Neural progenitor cell (in vitro differentiated cells): ENCODE measurements at regions not wholly inside any gene's neighbourhood (a gene's known extent, or its start where the extent isn't known, plus 50 kb on each side); places are given as distances from the start of the nearest gene placed in this dataset.
A peak's percentile ranks its signal among the peaks of the same experiment; 100 is the strongest.

ENCODE experiments used
- DNase-seq: peaks from one replicate; pipeline ENCODE4 v3.0.0-alpha.2; 2016; ENCODE audit warnings: low spot score
- H2AFZ ChIP-seq: fragments of 200-600 bp; sonication (generic); replicated peaks from 2 replicates; pipeline ENCODE4 v1.6.1; 2016; ENCODE audit warnings: antibody characterized with exemption
- H3F3A ChIP-seq: fragments of 200-600 bp; sonication (generic); 2 replicates; pipeline ENCODE4 v1.6.1; 2016; ENCODE audit warnings: antibody characterized with exemption, low read depth
- H3K27ac ChIP-seq: fragments of 200-600 bp; sonication (generic); 2 replicates; pipeline ENCODE4 v1.5.1; 2016; ENCODE audit warnings: mild to moderate bottlenecking
- H3K27me3 ChIP-seq: fragments of 200-600 bp; sonication (generic); 2 replicates; pipeline ENCODE4 v1.6.1; 2016; ENCODE audit warnings: mild to moderate bottlenecking, moderate library complexity
- H3K36me3 ChIP-seq: fragments of 200-600 bp; sonication (generic); 2 replicates; pipeline ENCODE4 v1.5.1; 2016
- H3K4me1 ChIP-seq: fragments of 200-600 bp; sonication (generic); 2 replicates; pipeline ENCODE4 v1.6.1; 2016; ENCODE audit warnings: mixed run types
- H3K4me2 ChIP-seq: fragments of 200-600 bp; sonication (generic); 2 replicates; pipeline ENCODE4 v1.6.1; 2016
- H3K4me3 ChIP-seq: fragments of 200-600 bp; sonication (generic); 2 replicates; pipeline ENCODE4 v1.5.1; 2016
- H3K79me2 ChIP-seq: fragments of 200-600 bp; sonication (generic); 2 replicates; pipeline ENCODE4 v1.6.1; 2016; ENCODE audit warnings: low read depth
- H3K9ac ChIP-seq: fragments of 200-600 bp; sonication (generic); 2 replicates; pipeline ENCODE4 v1.6.1; 2016
- H3K9me3 ChIP-seq: fragments of 200-600 bp; sonication (generic); 2 replicates; pipeline ENCODE4 v1.5.1; 2016; ENCODE audit warnings: low read depth
- H4K20me1 ChIP-seq: fragments of 200-600 bp; sonication (generic); 2 replicates; pipeline ENCODE4 v1.6.1; 2016; ENCODE audit warnings: low read depth
- H3K27ac Mint-ChIP-seq: 3 replicates; pipeline ENCODE4 v1.8.0; 2021; ENCODE audit warnings: mixed read lengths
- H3K27me3 Mint-ChIP-seq: 2 replicates; pipeline ENCODE4 v1.8.0; 2022; ENCODE audit warnings: low read depth, mild to moderate bottlenecking, inconsistent platforms, moderate library complexity, mixed read lengths; ENCODE audit not compliant: insufficient read depth
- H3K36me3 Mint-ChIP-seq: 3 replicates; pipeline ENCODE4 v1.8.0; 2021; ENCODE audit warnings: mixed read lengths
- H3K4me1 Mint-ChIP-seq: 3 replicates; pipeline ENCODE4 v1.8.0; 2021; ENCODE audit warnings: mixed read lengths
- H3K4me3 Mint-ChIP-seq: 3 replicates; pipeline ENCODE4 v1.8.0; 2021; ENCODE audit warnings: mild to moderate bottlenecking, moderate library complexity, mixed read lengths
- H3K9me3 Mint-ChIP-seq: 3 replicates; pipeline ENCODE4 v1.8.0; 2020; ENCODE audit warnings: mixed read lengths
- CTCF ChIP-seq: fragments of 200-600 bp; sonication (generic); IDR thresholded peaks from 2 replicates; pipeline ENCODE4 v1.5.1; 2017; ENCODE audit warnings: antibody characterized with exemption, mild to moderate bottlenecking
- EZH2 ChIP-seq: fragments of 200-600 bp; sonication (generic); IDR thresholded peaks from 2 replicates; pipeline ENCODE4 v1.6.1; 2017; ENCODE audit warnings: antibody characterized with exemption, mild to moderate bottlenecking, moderate library complexity
- EZH2phosphoT487 ChIP-seq: fragments of 200-600 bp; sonication (generic); IDR thresholded peaks from 2 replicates; pipeline ENCODE4 v1.6.1; 2017; ENCODE audit warnings: antibody characterized with exemption

GRCh38 chr4:71188951-71189350, 149.9 kb upstream of the SLC4A4 start:
- no peak overlapping the region for H3K4me3 ChIP-seq
- H3K4me3 Mint-ChIP-seq, result peak overlapping the region; percentile 92
- no peak overlapping the region for H3K9ac ChIP-seq
- H3K4me1 Mint-ChIP-seq, result peaks cover 13% of the 10 kb centered on the region
- no peaks in the 10 kb centered on the region for H3K36me3 ChIP-seq
- H3K79me2 ChIP-seq, result no peaks in the 10 kb centered on the region
- no peak overlapping the region for H2AFZ ChIP-seq
- peaks cover 15% of the 10 kb centered on the region for H4K20me1 ChIP-seq
- peaks cover 62% of the 10 kb centered on the region for H3K27me3 ChIP-seq
- no peak for DNase-seq
- no peaks in the 10 kb centered on the region for H3K4me1 ChIP-seq
- no peak overlapping the region for H3K27ac ChIP-seq
- H3K36me3 Mint-ChIP-seq, result no peaks in the 10 kb centered on the region
- peaks cover 12% of the 10 kb centered on the region for H3K27me3 Mint-ChIP-seq
- no peak overlapping the region for H3K27ac Mint-ChIP-seq
- TF ChIP-seq EZH2 (no peak), CTCF (no peak), EZH2phosphoT487 (no peak)
- no peaks in the 10 kb centered on the region for H3K9me3 Mint-ChIP-seq
- no peaks in the 10 kb centered on the region for H3K9me3 ChIP-seq
- H3F3A ChIP-seq, result peaks cover 13% of the 10 kb centered on the region
- no peak overlapping the region for H3K4me2 ChIP-seq

- H3K36me3 Mint-ChIP-seq, result no peaks in the 10 kb centered on the region
- no peak for DNase-seq
- no peaks in the 10 kb centered on the region for H3K36me3 ChIP-seq
- H3K27me3 Mint-ChIP-seq, result peaks cover 12% of the 10 kb centered on the region
- peaks cover 59% of the 10 kb centered on the region for H3K27me3 ChIP-seq
- no peak overlapping the region for H2AFZ ChIP-seq
- H3K4me2 ChIP-seq, result no peak overlapping the region
- no peaks in the 10 kb centered on the region for H3K9me3 Mint-ChIP-seq
- peaks cover 13% of the 10 kb centered on the region for H3K4me1 Mint-ChIP-seq
- H3K27ac ChIP-seq, result no peak overlapping the region
- H4K20me1 ChIP-seq, result peaks cover 15% of the 10 kb centered on the region
- no peaks in the 10 kb centered on the region for H3K4me1 ChIP-seq
- TF ChIP-seq CTCF (no peak), EZH2phosphoT487 (no peak), EZH2 (no peak)
- H3K4me3 Mint-ChIP-seq, result no peak overlapping the region
- H3K9ac ChIP-seq, result no peak overlapping the region
- peaks cover 13% of the 10 kb centered on the region for H3F3A ChIP-seq
- H3K4me3 ChIP-seq, result no peak overlapping the region
- H3K79me2 ChIP-seq, result no peaks in the 10 kb centered on the region
- no peaks in the 10 kb centered on the region for H3K9me3 ChIP-seq
- no peak overlapping the region for H3K27ac Mint-ChIP-seq
These were observed 149.3 kb upstream of the SLC4A4 start for GRCh38 chr4:71189471-71189870.

GRCh38 chr4:71194454-71194853, 144.4 kb upstream of the SLC4A4 start:
- no peak overlapping the region for H3K27ac Mint-ChIP-seq
- no peak overlapping the region for H3K4me2 ChIP-seq
- H3K4me3 ChIP-seq, result no peak overlapping the region
- peaks cover 4% of the 10 kb centered on the region for H3K27me3 Mint-ChIP-seq
- no peak for DNase-seq
- H3K79me2 ChIP-seq, result no peaks in the 10 kb centered on the region
- no peaks in the 10 kb centered on the region for H3K9me3 Mint-ChIP-seq
- H3K9ac ChIP-seq, result no peak overlapping the region
- no peaks in the 10 kb centered on the region for H3K9me3 ChIP-seq
- no peaks in the 10 kb centered on the region for H4K20me1 ChIP-seq
- H2AFZ ChIP-seq, result no peak overlapping the region
- no peak overlapping the region for H3K27ac ChIP-seq
- H3K36me3 ChIP-seq, result no peaks in the 10 kb centered on the region
- H3K4me1 ChIP-seq, result no peaks in the 10 kb centered on the region
- no peaks in the 10 kb centered on the region for H3F3A ChIP-seq
- peaks cover 9% of the 10 kb centered on the region for H3K27me3 ChIP-seq
- H3K36me3 Mint-ChIP-seq, result no peaks in the 10 kb centered on the region
- H3K4me1 Mint-ChIP-seq, result peaks cover 4% of the 10 kb centered on the region
- no peak for TF ChIP-seq EZH2phosphoT487
- TF ChIP-seq CTCF, result no peak
- no peak for TF ChIP-seq EZH2
- H3K4me3 Mint-ChIP-seq, result no peak overlapping the region

- H3K4me3 ChIP-seq, result no peak overlapping the region
- H3K79me2 ChIP-seq, result no peaks in the 10 kb centered on the region
- peak; percentile 36 for DNase-seq
- Mint-ChIP-seq H3K27me3 (peaks cover 4% of the 10 kb centered on the region), H3K4me3 (no peak overlapping the region), H3K9me3 (no peaks in the 10 kb centered on the region), H3K27ac (no peak overlapping the region), H3K36me3 (no peaks in the 10 kb centered on the region), H3K4me1 (peaks cover 4% of the 10 kb centered on the region)
- no peaks in the 10 kb centered on the region for H4K20me1 ChIP-seq
- no peaks in the 10 kb centered on the region for H3K27me3 ChIP-seq
- no peaks in the 10 kb centered on the region for H3K9me3 ChIP-seq
- H3F3A ChIP-seq, result no peaks in the 10 kb centered on the region
- H3K9ac ChIP-seq, result no peak overlapping the region
- no peaks in the 10 kb centered on the region for H3K4me1 ChIP-seq
- no peak for TF ChIP-seq EZH2
- no peak for TF ChIP-seq EZH2phosphoT487
- TF ChIP-seq CTCF, result no peak
- no peak overlapping the region for H2AFZ ChIP-seq
- no peak overlapping the region for H3K27ac ChIP-seq
- no peak overlapping the region for H3K4me2 ChIP-seq
- H3K36me3 ChIP-seq, result no peaks in the 10 kb centered on the region
These were observed 142.9 kb upstream of the SLC4A4 start for GRCh38 chr4:71195924-71196323.
